SK-N-SH (cell line): ENCODE measurements at regions not wholly inside any gene's neighbourhood (a gene's known extent, or its start where the extent isn't known, plus 50 kb on each side); places are given as distances from the start of the nearest gene placed in this dataset.

Experiments used
- CTCF ChIA-PET: fragments of 300-600, 350-600 bp; formaldehyde crosslinking; extraction: SDS; loops from one replicate; lab custom pipeline; 2021; lab: Yijun Ruan, JAX
- POLR2A ChIA-PET: fragments of 350-600 bp; sonication (Branson Sonifier 250); formaldehyde crosslinking; extraction: SDS; loops from one replicate; lab custom pipeline; 2020; ENCODE audit warnings: antibody characterized with exemption, inconsistent platforms; lab: Yijun Ruan, JAX
- DNase-seq: peaks from one replicate; pipeline ENCODE4 v3.0.0; 2012
- H2AFZ ChIP-seq: fragments of 200-600 bp; sonication (generic); 2 replicates; pipeline ENCODE4 v1.8.1; 2016; ENCODE audit warnings: antibody characterized with exemption, mild to moderate bottlenecking, low read depth
- H3F3A ChIP-seq: fragments of 200-600 bp; sonication (generic); replicated peaks from 2 replicates; pipeline ENCODE3; 2016; ENCODE audit warnings: antibody characterized with exemption, mild to moderate bottlenecking; ENCODE audit not compliant: insufficient read depth
- H3K27ac ChIP-seq, 2 experiments: fragments of 200-500 bp in 1 of 2; fragments of 200-600 bp in 1 of 2; sonication (Bioruptor generic) in 1 of 2; sonication (generic), shearing (Covaris generic) in 1 of 2; 2 replicates each; pipeline versions ENCODE4 v1.5.1 to v1.6.1; 2014 to 2016; ENCODE audit warnings: low read depth in 2 of 2, inconsistent platforms in 1 of 2, low read length in 1 of 2, mild to moderate bottlenecking in 1 of 2, mixed read lengths in 1 of 2
- H3K27me3 ChIP-seq: fragments of 200-600 bp; sonication (generic), shearing (Covaris generic); 2 replicates; pipeline ENCODE4 v1.6.1; 2016; ENCODE audit warnings: mixed run types; ENCODE audit not compliant: insufficient read depth
- H3K36me3 ChIP-seq, 2 experiments: fragments of 200-500 bp in 1 of 2; fragments of 200-600 bp in 1 of 2; sonication (Bioruptor generic) in 1 of 2; sonication (generic) in 1 of 2; replicated peaks in 1 of 2; 2 replicates each; pipeline versions ENCODE3 to v1.5.1; 2014 to 2016; ENCODE audit warnings: low read length in 1 of 2, mild to moderate bottlenecking in 1 of 2; ENCODE audit not compliant: insufficient read depth in 2 of 2, control insufficient read depth in 1 of 2
- H3K4me1 ChIP-seq, 2 experiments: fragments of 200-500 bp in 1 of 2; fragments of 200-600 bp in 1 of 2; sonication (Bioruptor generic) in 1 of 2; sonication (generic), shearing (Covaris generic) in 1 of 2; 2 replicates each; pipeline versions ENCODE4 v1.5.1 to v1.6.1; 2014 to 2016; ENCODE audit warnings: low read depth in 1 of 2, low read length in 1 of 2, mixed run types in 1 of 2; ENCODE audit not compliant: insufficient read depth in 2 of 2, control insufficient read depth in 1 of 2
- H3K4me2 ChIP-seq: fragments of 200-600 bp; sonication (generic), shearing (Covaris generic); 2 replicates; pipeline ENCODE4 v1.6.1; 2017; ENCODE audit warnings: mixed run types
- H3K4me3 ChIP-seq, 2 experiments: fragments of 200-500 bp in 1 of 2; fragments of 200-600 bp in 1 of 2; sonication (Bioruptor generic) in 1 of 2; sonication (generic), shearing (Covaris generic) in 1 of 2; 2 replicates each; pipeline versions ENCODE4 v1.5.1 to v1.8.1; 2014 to 2016; ENCODE audit warnings: low read depth in 2 of 2, inconsistent platforms in 1 of 2, low read length in 1 of 2, mild to moderate bottlenecking in 1 of 2, mixed read lengths in 1 of 2, moderate library complexity in 1 of 2
- H3K79me2 ChIP-seq: fragments of 200-600 bp; sonication (generic); 2 replicates; pipeline ENCODE4 v1.8.1; 2017; ENCODE audit warnings: mild to moderate bottlenecking; ENCODE audit not compliant: insufficient read depth
- H3K9ac ChIP-seq: fragments of 200-600 bp; sonication (generic); 2 replicates; pipeline ENCODE4 v1.6.1; 2017; ENCODE audit warnings: mixed run types
- H3K9me2 ChIP-seq: fragments of 200-600 bp; sonication (generic); 2 replicates; pipeline ENCODE4 v1.6.1; 2017; ENCODE audit warnings: mixed run types
- H3K9me3 ChIP-seq: fragments of 200-600 bp; sonication (generic); 2 replicates; pipeline ENCODE4 v1.6.1; 2017; ENCODE audit warnings: mixed run types, mild to moderate bottlenecking, moderate library complexity
- H4K20me1 ChIP-seq: fragments of 200-600 bp; sonication (generic); 2 replicates; pipeline ENCODE4 v1.6.1; 2017; ENCODE audit warnings: mild to moderate bottlenecking, mixed run types; ENCODE audit not compliant: insufficient read depth
- ELF1 ChIP-seq: IDR thresholded peaks from 2 replicates; pipeline ENCODE4 v1.4.0; 2012
- EP300 ChIP-seq, 2 experiments: IDR thresholded peaks; 2 replicates each; pipeline versions ENCODE4 v1.4.0 to v1.6.1; 2012; ENCODE audit warnings: borderline replicate concordance in 1 of 2, low read depth in 1 of 2, low read length in 1 of 2
- EZH2phosphoT487 ChIP-seq: fragments of 200-600 bp; sonication (generic); IDR thresholded peaks from 2 replicates; pipeline ENCODE4 v1.6.1; 2017; ENCODE audit warnings: low read depth, mixed run types, mild to moderate bottlenecking, antibody characterized with exemption, moderate library complexity, borderline replicate concordance
- FOXJ3 ChIP-seq: sonication (generic); formaldehyde crosslinking; IDR thresholded peaks from 2 replicates; pipeline ENCODE4 v1.5.1; 2020; ENCODE audit warnings: mild to moderate bottlenecking, missing genetic modification reagents
- IRF3 ChIP-seq: fragments of 150-350 bp; IDR thresholded peaks from 2 replicates; pipeline ENCODE4 v1.6.1; 2016; ENCODE audit warnings: mild to moderate bottlenecking, low read depth, low read length
- JUND ChIP-seq: IDR thresholded peaks from 2 replicates; pipeline ENCODE4 v1.4.0; 2012
- MAX ChIP-seq: IDR thresholded peaks from 2 replicates; pipeline ENCODE4 v1.4.0; 2012; ENCODE audit warnings: low read depth
- NRF1 ChIP-seq: IDR thresholded peaks from 2 replicates; pipeline ENCODE4 v1.6.1; 2012; ENCODE audit warnings: low read depth, mild to moderate bottlenecking, low read length
- PBX3 ChIP-seq: IDR thresholded peaks from 2 replicates; pipeline ENCODE4; 2012
- RAD21 ChIP-seq: IDR thresholded peaks from 2 replicates; pipeline ENCODE4 v1.6.1; 2012; ENCODE audit warnings: mild to moderate bottlenecking, low read length
- RFX5 ChIP-seq: IDR thresholded peaks from 2 replicates; pipeline ENCODE4 v1.6.1; 2012; ENCODE audit warnings: mild to moderate bottlenecking, improper control_type of control experiment, low read length
- SIN3A ChIP-seq: IDR thresholded peaks from 2 replicates; pipeline ENCODE4 v1.6.1; 2012; ENCODE audit warnings: low read depth, mild to moderate bottlenecking, low read length, moderate library complexity, borderline replicate concordance
- WGBS: methylation state at CpG from one replicate; pipeline ENCODE4 v1.1.6; 2017; ENCODE audit warnings: low lambda C conversion rate; 5-methylcytosine and 5-hydroxymethylcytosine counted together
- TF ChIP-seq, protein P1 (sequence below): fragments of 200-600 bp; sonication (generic); IDR thresholded peaks from 2 replicates; pipeline ENCODE4 v1.6.1; 2017; ENCODE audit warnings: antibody characterized with exemption, mild to moderate bottlenecking, moderate library complexity
- TF ChIP-seq, protein P2 (sequence below): fragments of 150-350 bp; IDR thresholded peaks from 2 replicates; pipeline ENCODE4 v1.6.1; 2017; ENCODE audit warnings: antibody characterized with exemption, low read length, low read depth, borderline replicate concordance

- no peak for TF ChIP-seq SIN3A
- no peak for TF ChIP-seq EP300 (IDR thresholded peaks at IDR 0.05; ENCODE audit: borderline replicate concordance in 1 of 2, low read depth in 1 of 2, low read length in 1 of 2)
Measured at GRCh38 chr2:106700616-106701015, 185.4 kb downstream of the ST6GAL2 start (continued).

GRCh38 chr2:106701203-106702022, 184.6 kb downstream of the ST6GAL2 start:
- ChIA-PET CTCF (interaction anchor here (1.0 kb wide), 1 partner anchor 71 kb away, joined by 4 read pairs; no protein-coding TSS in a partner anchor), POLR2A (no interaction called here)
- Histone ChIP-seq H3K9ac (no peak overlapping the region), H3K79me2 (no peaks in the 10 kb centered on the region), H3F3A (no peaks in the 10 kb centered on the region), H4K20me1 (no peaks in the 10 kb centered on the region), H2AFZ (no peak overlapping the region), H3K36me3 (no peaks in the 10 kb centered on the region), H3K9me2 (no peaks in the 10 kb centered on the region), H3K9me3 (no peaks in the 10 kb centered on the region), H3K27ac (no peak overlapping the region), H3K4me3 (no peak overlapping the region), H3K27me3 (no peaks in the 10 kb centered on the region), H3K4me2 (no peak overlapping the region), H3K4me1 (no peaks in the 10 kb centered on the region)
- WGBS: 6% methylated on average over 3 of the region's 3 CpGs
- no peak for DNase-seq
- TF ChIP-seq, protein P1, sequence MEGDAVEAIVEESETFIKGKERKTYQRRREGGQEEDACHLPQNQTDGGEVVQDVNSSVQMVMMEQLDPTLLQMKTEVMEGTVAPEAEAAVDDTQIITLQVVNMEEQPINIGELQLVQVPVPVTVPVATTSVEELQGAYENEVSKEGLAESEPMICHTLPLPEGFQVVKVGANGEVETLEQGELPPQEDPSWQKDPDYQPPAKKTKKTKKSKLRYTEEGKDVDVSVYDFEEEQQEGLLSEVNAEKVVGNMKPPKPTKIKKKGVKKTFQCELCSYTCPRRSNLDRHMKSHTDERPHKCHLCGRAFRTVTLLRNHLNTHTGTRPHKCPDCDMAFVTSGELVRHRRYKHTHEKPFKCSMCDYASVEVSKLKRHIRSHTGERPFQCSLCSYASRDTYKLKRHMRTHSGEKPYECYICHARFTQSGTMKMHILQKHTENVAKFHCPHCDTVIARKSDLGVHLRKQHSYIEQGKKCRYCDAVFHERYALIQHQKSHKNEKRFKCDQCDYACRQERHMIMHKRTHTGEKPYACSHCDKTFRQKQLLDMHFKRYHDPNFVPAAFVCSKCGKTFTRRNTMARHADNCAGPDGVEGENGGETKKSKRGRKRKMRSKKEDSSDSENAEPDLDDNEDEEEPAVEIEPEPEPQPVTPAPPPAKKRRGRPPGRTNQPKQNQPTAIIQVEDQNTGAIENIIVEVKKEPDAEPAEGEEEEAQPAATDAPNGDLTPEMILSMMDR: no peak
- no peak for TF ChIP-seq RFX5
- TF ChIP-seq IRF3: no peak
- no peak for TF ChIP-seq JUND
- TF ChIP-seq EP300 (IDR thresholded peaks at IDR 0.05; ENCODE audit: borderline replicate concordance in 1 of 2, low read depth in 1 of 2, low read length in 1 of 2): no peak
- no peak for TF ChIP-seq NRF1
- TF ChIP-seq MAX: no peak

DNA sequence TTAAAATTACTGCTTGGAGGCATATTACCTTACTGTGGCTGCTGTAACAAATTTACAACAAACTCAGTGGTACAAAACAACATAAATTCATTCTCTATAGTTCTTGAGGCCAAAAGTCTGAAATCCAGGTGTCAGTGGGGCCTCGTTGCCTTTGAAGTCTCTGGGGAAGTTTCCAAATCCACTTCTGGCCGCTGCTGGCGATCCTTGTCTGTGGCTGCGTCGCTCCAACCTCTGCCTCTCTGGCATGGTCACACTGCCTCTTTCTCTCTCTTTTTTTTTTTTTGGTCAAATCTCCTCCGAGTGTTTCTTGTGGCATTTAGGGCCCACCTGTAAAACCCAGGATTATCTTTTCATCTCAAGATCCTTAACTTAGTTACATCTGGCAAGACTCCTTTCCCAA, 182.8 kb downstream of the ST6GAL2 start:
- Histone ChIP-seq H3K79me2 (no peaks in the 10 kb centered on the region), H4K20me1 (no peaks in the 10 kb centered on the region), H3K4me1 (no peaks in the 10 kb centered on the region), H3K9ac (no peak overlapping the region), H2AFZ (no peak overlapping the region), H3K27me3 (no peaks in the 10 kb centered on the region), H3K4me3 (no peak overlapping the region), H3F3A (no peaks in the 10 kb centered on the region), H3K4me2 (no peak overlapping the region), H3K9me2 (no peaks in the 10 kb centered on the region), H3K27ac (no peak overlapping the region), H3K9me3 (no peaks in the 10 kb centered on the region), H3K36me3 (no peaks in the 10 kb centered on the region)
- 51% methylated on average over 6 of the region's 6 CpGs for WGBS
- no peak for TF ChIP-seq EZH2phosphoT487
- no peak for TF ChIP-seq EP300 (IDR thresholded peaks at IDR 0.05; ENCODE audit: borderline replicate concordance in 1 of 2, low read depth in 1 of 2, low read length in 1 of 2)
- TF ChIP-seq, protein P2, sequence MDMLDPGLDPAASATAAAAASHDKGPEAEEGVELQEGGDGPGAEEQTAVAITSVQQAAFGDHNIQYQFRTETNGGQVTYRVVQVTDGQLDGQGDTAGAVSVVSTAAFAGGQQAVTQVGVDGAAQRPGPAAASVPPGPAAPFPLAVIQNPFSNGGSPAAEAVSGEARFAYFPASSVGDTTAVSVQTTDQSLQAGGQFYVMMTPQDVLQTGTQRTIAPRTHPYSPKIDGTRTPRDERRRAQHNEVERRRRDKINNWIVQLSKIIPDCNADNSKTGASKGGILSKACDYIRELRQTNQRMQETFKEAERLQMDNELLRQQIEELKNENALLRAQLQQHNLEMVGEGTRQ: no peak
- no peak for TF ChIP-seq PBX3
- TF ChIP-seq FOXJ3: no peak
- TF ChIP-seq JUND: no peak
- no peak for TF ChIP-seq ELF1
- no peak for TF ChIP-seq RAD21
- ChIA-PET CTCF (no interaction called here), POLR2A (no interaction called here)
- DNase-seq: no peak
